ENCODE measurements at regions not wholly inside any gene's neighbourhood (a gene's known extent, or its start where the extent isn't known, plus 50 kb on each side); places are given as distances from the start of the nearest gene placed in this dataset.

GRCh38 chr2:198219292-198219691 lies 414.9 kb downstream of the PLCL1 start:
- in situ Hi-C loops (cut with MboI; ENCODE audit: low sequenced_read_pairs in 4 of 4) = no loop called here
- Histone ChIP-seq H3K9me3 (no peaks in the 10 kb centered on the region), H3K4me1 (no peaks in the 10 kb centered on the region), H3K27ac (no peak overlapping the region), H3K36me3 (no peaks in the 10 kb centered on the region), H3K4me3 (no peak overlapping the region), H3K27me3 (no peaks in the 10 kb centered on the region)
- intact Hi-C loops (cut with DNase I; ENCODE audit: low total_unique reads) = no loop called here
- ATAC-seq = no peak
- DNase-seq = no peak
- TF ChIP-seq CTCF (IDR thresholded peaks at IDR 0.05 in 4 of 5, conservative IDR thresholded peaks at IDR 0.05 in 1 of 5) (no peak), POLR2A (IDR thresholded peaks at IDR 0.05) (no peak)

GRCh38 chr2:198214114-198214596 lies 409.8 kb downstream of the PLCL1 start:
- H3K4me1 ChIP-seq = no peaks in the 10 kb centered on the region
- no peaks in the 10 kb centered on the region for H3K36me3 ChIP-seq
- H3K4me3 ChIP-seq = no peak overlapping the region
- intact Hi-C loops (cut with DNase I; ENCODE audit: low total_unique reads) = no loop called here
- no peaks in the 10 kb centered on the region for H3K27me3 ChIP-seq
- no peak overlapping the region for H3K27ac ChIP-seq
- no peak for TF ChIP-seq CTCF (IDR thresholded peaks at IDR 0.05 in 4 of 5, conservative IDR thresholded peaks at IDR 0.05 in 1 of 5)
- TF ChIP-seq POLR2A (IDR thresholded peaks at IDR 0.05) = no peak
- H3K9me3 ChIP-seq = no peaks in the 10 kb centered on the region
- ATAC-seq (no peak), DNase-seq (no peak)
- in situ Hi-C loops (cut with MboI; ENCODE audit: low sequenced_read_pairs in 4 of 4) = no loop called here

GRCh38 chr2:198213253-198213652 lies 408.9 kb downstream of the PLCL1 start:
- in situ Hi-C loops (cut with MboI; ENCODE audit: low sequenced_read_pairs in 4 of 4) (no loop called here), intact Hi-C loops (cut with DNase I; ENCODE audit: low total_unique reads) (no loop called here)
- DNase-seq (no peak), ATAC-seq (no peak)
- no peaks in the 10 kb centered on the region for H3K36me3 ChIP-seq
- H3K4me1 ChIP-seq = no peaks in the 10 kb centered on the region
- H3K27me3 ChIP-seq = no peaks in the 10 kb centered on the region
- no peak overlapping the region for H3K4me3 ChIP-seq
- TF ChIP-seq CTCF (IDR thresholded peaks at IDR 0.05 in 4 of 5, conservative IDR thresholded peaks at IDR 0.05 in 1 of 5) (no peak), POLR2A (IDR thresholded peaks at IDR 0.05) (no peak)
- no peaks in the 10 kb centered on the region for H3K9me3 ChIP-seq
- no peak overlapping the region for H3K27ac ChIP-seq

- intact Hi-C loops (cut with DNase I; ENCODE audit: low total_unique reads) = no loop called here
Measured at GRCh38 chr2:198211706-198212105, 407.3 kb downstream of the PLCL1 start.

More at GRCh38 chr2:198211706-198212105, 407.3 kb downstream of the PLCL1 start:
- no peaks in the 10 kb centered on the region for H3K4me1 ChIP-seq
- no peaks in the 10 kb centered on the region for H3K27me3 ChIP-seq
- no peak overlapping the region for H3K4me3 ChIP-seq
- no peaks in the 10 kb centered on the region for H3K9me3 ChIP-seq
- H3K36me3 ChIP-seq = no peaks in the 10 kb centered on the region
- in situ Hi-C loops (cut with MboI; ENCODE audit: low sequenced_read_pairs in 4 of 4) = no loop called here
- DNase-seq (no peak), ATAC-seq (no peak)
- H3K27ac ChIP-seq = no peak overlapping the region
- TF ChIP-seq CTCF (IDR thresholded peaks at IDR 0.05 in 4 of 5, conservative IDR thresholded peaks at IDR 0.05 in 1 of 5) (no peak), POLR2A (IDR thresholded peaks at IDR 0.05) (no peak)

All from gastrocnemius medialis (tissue), 4 donors.